ENCODE measurements at regions not wholly inside any gene's neighbourhood (a gene's known extent, or its start where the extent isn't known, plus 50 kb on each side); places are given as distances from the start of the nearest gene placed in this dataset.

- H3K27me3 ChIP-seq (ENCODE audit: control insufficient read depth in 1 of 2, insufficient read depth in 2 of 2, low read length in 2 of 2), result no peaks in the 10 kb centered on the region
- H3K4me1 ChIP-seq (ENCODE audit: insufficient read depth, low read length), result no peaks in the 10 kb centered on the region
- no peaks in the 10 kb centered on the region for H3K9me3 ChIP-seq (ENCODE audit: control insufficient read depth in 1 of 2, insufficient read depth in 1 of 2, low read length in 2 of 2)
- Mint-ChIP-seq H3K27me3 (peaks cover 5% of the 10 kb centered on the region), H3K27ac (no peak overlapping the region), H3K9me3 (no peaks in the 10 kb centered on the region), H3K4me3 (no peak overlapping the region), H3K4me1 (ENCODE audit: low read depth) (no peaks in the 10 kb centered on the region), H3K36me3 (ENCODE audit: low read depth) (no peaks in the 10 kb centered on the region)
- ChIA-PET CTCF (no interaction called here), POLR2A (no interaction called here)
- no peak overlapping the region for H3K4me3 ChIP-seq (ENCODE audit: low read length)
- no peak overlapping the region for H3K27ac ChIP-seq (ENCODE audit: low read depth in 1 of 2, low read length in 2 of 2)
- H3K36me3 ChIP-seq (ENCODE audit: insufficient read depth, low read length), result no peaks in the 10 kb centered on the region
- intact Hi-C loops (cut with DNase I, micrococcal nuclease), result no loop called here
- ATAC-seq (ENCODE audit: poor library complexity), result no peak
- DNase-seq, result no peak
- no peak for TF ChIP-seq CTCF (IDR thresholded peaks at IDR 0.05)
These were observed 100.8 kb upstream of the UGP2 start for GRCh38 chr2:63740943-63741342.

GRCh38 chr2:63741884-63742579, 99.7 kb upstream of the UGP2 start:
- ATAC-seq (ENCODE audit: poor library complexity) (no peak), DNase-seq (no peak)
- no peak for TF ChIP-seq CTCF (IDR thresholded peaks at IDR 0.05)
- Histone ChIP-seq H3K27me3 (ENCODE audit: control insufficient read depth in 1 of 2, insufficient read depth in 2 of 2, low read length in 2 of 2) (no peaks in the 10 kb centered on the region), H3K4me1 (ENCODE audit: insufficient read depth, low read length) (no peaks in the 10 kb centered on the region), H3K27ac (ENCODE audit: low read depth in 1 of 2, low read length in 2 of 2) (no peak overlapping the region), H3K9me3 (ENCODE audit: control insufficient read depth in 1 of 2, insufficient read depth in 1 of 2, low read length in 2 of 2) (peaks cover 0 to 4% of the 10 kb centered on the region in 2 experiments), H3K4me3 (ENCODE audit: low read length) (no peak overlapping the region), H3K36me3 (ENCODE audit: insufficient read depth, low read length) (no peaks in the 10 kb centered on the region)
- H3K27ac Mint-ChIP-seq, result no peak overlapping the region
- ChIA-PET CTCF (no interaction called here), POLR2A (no interaction called here)
- no peak overlapping the region for H3K4me3 Mint-ChIP-seq
- H3K36me3 Mint-ChIP-seq (ENCODE audit: low read depth), result no peaks in the 10 kb centered on the region
- peaks cover 5% of the 10 kb centered on the region for H3K27me3 Mint-ChIP-seq
- intact Hi-C loops (cut with DNase I, micrococcal nuclease), result no loop called here
- H3K9me3 Mint-ChIP-seq, result no peaks in the 10 kb centered on the region
- no peaks in the 10 kb centered on the region for H3K4me1 Mint-ChIP-seq (ENCODE audit: low read depth)

GRCh38 chr2:63742580-63742976, 99.1 kb upstream of the UGP2 start:
- DNase-seq (no peak), ATAC-seq (ENCODE audit: poor library complexity) (no peak)
- intact Hi-C loops (cut with DNase I, micrococcal nuclease), result no loop called here
- peaks cover 0 to 9% of the 10 kb centered on the region in 2 experiments for H3K9me3 ChIP-seq (ENCODE audit: control insufficient read depth in 1 of 2, insufficient read depth in 1 of 2, low read length in 2 of 2)
- Mint-ChIP-seq H3K4me3 (no peak overlapping the region), H3K4me1 (ENCODE audit: low read depth) (no peaks in the 10 kb centered on the region), H3K27me3 (peaks cover 5% of the 10 kb centered on the region), H3K36me3 (ENCODE audit: low read depth) (no peaks in the 10 kb centered on the region), H3K9me3 (peaks cover 5% of the 10 kb centered on the region), H3K27ac (no peak overlapping the region)
- H3K36me3 ChIP-seq (ENCODE audit: insufficient read depth, low read length), result no peaks in the 10 kb centered on the region
- no peaks in the 10 kb centered on the region for H3K27me3 ChIP-seq (ENCODE audit: control insufficient read depth in 1 of 2, insufficient read depth in 2 of 2, low read length in 2 of 2)
- CTCF ChIA-PET, result no interaction called here
- no peak overlapping the region for H3K27ac ChIP-seq (ENCODE audit: low read depth in 1 of 2, low read length in 2 of 2)
- no peaks in the 10 kb centered on the region for H3K4me1 ChIP-seq (ENCODE audit: insufficient read depth, low read length)
- POLR2A ChIA-PET, result no interaction called here
- no peak overlapping the region for H3K4me3 ChIP-seq (ENCODE audit: low read length)
- TF ChIP-seq CTCF (IDR thresholded peaks at IDR 0.05), result no peak
